Neural progenitor cell (in vitro differentiated cells): ENCODE measurements at regions not wholly inside any gene's neighbourhood (a gene's known extent, or its start where the extent isn't known, plus 50 kb on each side); places are given as distances from the start of the nearest gene placed in this dataset.

Experiments used
- CTCF ChIP-seq: fragments of 200-600 bp; sonication (generic); IDR thresholded peaks from 2 replicates; pipeline ENCODE4 v1.5.1; 2017; ENCODE audit warnings: antibody characterized with exemption, mild to moderate bottlenecking
- EZH2phosphoT487 ChIP-seq: fragments of 200-600 bp; sonication (generic); IDR thresholded peaks from 2 replicates; pipeline ENCODE4 v1.6.1; 2017; ENCODE audit warnings: antibody characterized with exemption

- no peak for TF ChIP-seq CTCF
- no peak for TF ChIP-seq EZH2phosphoT487
Measured at GRCh38 chr5:142387024-142387682, 62.3 kb upstream of the SPRY4 start.
